GM11168 (cell line): ENCODE measurements at regions not wholly inside any gene's neighbourhood (a gene's known extent, or its start where the extent isn't known, plus 50 kb on each side); places are given as distances from the start of the nearest gene placed in this dataset.
"Not testable (repeated sequence)": the region's sequence is repeated elsewhere in the genome, so short reads cannot be mapped to it uniquely, and the experiment has no call there.

ENCODE experiments used
- in situ Hi-C: fragments of 300-500 bp; cut with MboI; formaldehyde crosslinking; loops from one replicate; pipeline ENCODE4 v1.12.0; 2022; ENCODE audit warnings: low sequenced_read_pairs; ENCODE audit not compliant: unreplicated experiment

DNA sequence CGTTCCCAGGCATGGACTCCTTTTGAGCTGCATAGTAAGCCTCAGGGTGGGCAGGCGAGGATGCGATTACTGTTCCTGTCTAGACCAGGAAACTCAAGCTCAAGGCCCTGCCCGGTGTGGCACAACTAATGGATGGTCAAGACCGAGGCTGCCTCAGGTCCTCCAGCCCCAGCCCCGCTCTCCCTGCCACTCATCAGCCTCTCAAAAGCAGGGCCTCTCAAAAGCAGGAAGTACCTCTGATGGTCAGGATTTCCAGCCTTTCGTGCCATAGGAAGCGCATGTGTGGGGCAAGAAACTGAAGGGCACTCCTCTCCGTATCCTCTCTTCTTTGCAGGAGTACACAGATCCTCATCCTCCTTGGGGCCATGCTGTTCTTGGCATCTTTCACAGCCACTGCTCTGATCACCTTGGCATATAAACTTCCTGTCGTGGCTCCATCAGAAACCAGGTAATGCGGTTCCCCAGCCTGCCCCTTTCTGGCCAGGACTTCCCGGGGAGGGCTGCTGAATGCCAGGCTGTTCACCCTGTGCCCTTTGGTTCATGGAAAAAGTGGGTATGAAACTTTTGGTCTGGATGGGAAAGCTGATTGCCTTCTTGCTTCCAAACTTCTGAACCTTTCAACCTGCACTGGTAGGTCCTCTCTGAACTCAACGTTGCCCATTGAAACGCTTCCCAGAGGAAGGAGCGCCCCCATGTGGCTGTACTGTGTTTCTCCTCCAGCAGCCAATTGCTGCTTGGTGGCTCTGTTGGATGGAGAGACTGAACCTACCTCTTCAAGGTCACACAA lies 82.8 kb upstream of the SEC11C start:
- in situ Hi-C loops, result no loop called here

DNA sequence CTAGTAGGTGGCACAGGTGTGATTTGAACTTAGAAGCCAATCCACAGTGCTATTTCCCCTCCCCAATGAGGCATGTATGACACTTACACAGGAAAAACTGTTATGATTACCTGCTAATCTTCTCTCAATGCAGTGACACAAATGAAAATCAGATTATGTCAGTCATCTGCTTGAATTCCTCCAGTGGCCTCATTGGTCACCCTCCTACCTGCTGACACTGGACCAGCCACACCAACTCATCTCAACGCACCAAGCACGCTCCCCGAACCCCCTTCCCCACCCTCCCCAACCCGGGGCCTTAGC lies 82.2 kb upstream of the SEC11C start:
- in situ Hi-C loops, result no loop called here

DNA sequence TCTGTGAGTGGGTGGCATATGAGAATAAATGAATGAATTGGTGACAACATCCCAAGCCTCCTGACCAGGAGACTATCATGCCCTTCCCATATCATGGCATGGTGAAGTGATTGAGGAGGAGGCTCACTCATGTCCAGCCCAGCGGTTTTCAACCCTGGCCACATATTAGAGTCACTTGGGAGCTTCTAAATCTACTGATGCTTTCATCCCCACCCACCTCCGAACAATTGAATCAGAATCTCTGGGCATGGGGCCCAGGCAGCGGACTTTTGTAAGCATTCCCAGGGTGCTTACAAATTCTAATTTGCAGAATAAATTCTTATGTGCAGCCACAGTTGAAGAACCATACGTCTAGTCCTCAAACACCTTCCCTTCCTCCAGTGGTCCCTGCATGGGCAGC lies 81.7 kb upstream of the SEC11C start:
- in situ Hi-C loops, result no loop called here

DNA sequence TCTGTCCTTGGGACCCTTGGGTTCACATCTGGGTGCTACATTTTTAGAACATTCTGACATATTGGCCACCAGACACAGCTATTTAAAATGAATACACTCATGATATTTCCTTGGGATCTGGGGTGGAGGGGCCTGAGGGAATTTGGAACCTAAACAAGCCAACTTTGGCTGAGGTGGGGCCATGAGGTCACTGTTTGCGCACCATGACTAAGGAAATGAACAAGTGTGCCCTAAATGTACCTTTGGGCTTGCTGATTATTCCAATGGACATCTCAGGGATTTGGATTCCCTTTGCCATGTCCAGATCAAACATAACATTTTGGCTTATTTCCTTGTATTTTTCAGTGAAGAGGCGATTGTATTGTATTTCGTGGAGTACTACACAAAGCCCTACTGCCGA lies 80.5 kb upstream of the SEC11C start:
- in situ Hi-C loops, result no loop called here

DNA sequence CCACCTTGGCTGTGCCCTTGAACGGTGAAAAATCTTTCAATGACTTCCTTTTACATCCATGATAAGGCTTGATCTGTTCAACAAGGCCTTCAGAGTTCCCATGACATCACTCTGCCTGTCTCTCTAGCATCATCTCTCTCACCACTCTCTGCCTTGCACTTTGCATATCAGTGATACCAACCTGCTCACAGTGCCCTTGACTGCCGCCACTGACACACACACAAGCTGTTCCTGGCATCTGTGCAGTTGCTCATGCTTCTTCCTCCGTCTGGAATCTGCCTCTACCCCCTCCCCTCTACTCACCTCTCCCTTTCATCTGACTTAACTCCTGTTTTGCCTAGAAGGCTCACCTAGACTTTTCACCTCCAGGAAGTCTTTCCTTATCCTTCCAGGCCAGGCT lies 79.1 kb upstream of the SEC11C start:
- in situ Hi-C loops, result loop anchor here (10.0 kb wide), 1 partner anchor 526 kb away; no protein-coding TSS in a partner anchor

DNA sequence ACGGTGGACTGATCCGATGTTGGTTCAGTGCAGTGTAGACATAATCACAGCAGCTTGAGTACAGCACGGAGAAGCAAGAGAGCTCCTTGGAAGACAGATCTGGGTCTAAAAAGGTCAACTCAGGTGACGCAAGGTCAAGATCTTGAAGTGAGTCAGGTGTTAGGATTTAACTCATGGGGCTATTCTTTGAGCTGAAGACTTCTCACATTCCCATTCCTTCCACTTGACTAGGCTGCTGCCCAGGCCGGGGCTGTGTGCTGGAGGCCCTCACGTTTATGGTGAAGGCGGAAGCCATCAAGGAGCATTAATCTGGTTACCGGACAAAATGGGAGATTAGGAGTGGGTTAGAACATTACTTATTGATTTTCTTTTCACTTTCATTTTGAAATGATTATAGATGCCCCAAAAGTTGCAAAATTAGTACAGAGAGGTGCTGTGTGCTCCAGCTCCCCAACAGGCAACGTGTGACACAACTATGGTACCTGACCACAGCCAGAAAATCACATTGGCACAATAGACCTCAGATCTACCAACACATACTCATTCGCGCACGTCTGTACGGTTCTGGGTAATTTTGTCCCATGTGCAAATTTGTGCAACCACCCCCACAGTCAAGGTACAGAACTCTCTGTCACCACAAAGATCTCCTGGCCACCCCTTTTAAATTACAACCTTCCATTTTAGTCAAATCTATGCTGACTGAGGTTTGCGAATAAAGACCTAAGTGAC lies 77.6 kb upstream of the SEC11C start:
- in situ Hi-C loops, result loop anchor here (10.0 kb wide), 1 partner anchor 527 kb away; no protein-coding TSS in a partner anchor

DNA sequence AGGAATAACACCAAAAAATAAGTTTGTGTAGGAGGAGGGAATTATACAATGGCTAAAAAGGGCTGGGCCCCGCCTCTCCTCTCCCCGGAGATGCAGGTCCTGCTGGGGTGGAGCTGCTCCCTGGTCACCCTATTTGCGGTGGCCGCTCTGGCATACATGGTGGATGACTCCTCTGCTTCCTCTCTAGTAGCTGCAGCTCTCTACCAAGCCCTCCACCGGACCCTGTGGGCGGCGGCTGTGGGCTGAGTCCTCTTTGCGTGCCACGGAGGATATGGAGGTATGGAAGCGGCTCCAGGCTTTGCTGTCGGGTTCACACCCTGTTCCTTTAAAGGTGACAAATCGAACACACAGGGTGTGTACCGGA lies 77.1 kb upstream of the SEC11C start:
- in situ Hi-C loops, result loop anchor here (10.0 kb wide), 1 partner anchor 528 kb away; no protein-coding TSS in a partner anchor

DNA sequence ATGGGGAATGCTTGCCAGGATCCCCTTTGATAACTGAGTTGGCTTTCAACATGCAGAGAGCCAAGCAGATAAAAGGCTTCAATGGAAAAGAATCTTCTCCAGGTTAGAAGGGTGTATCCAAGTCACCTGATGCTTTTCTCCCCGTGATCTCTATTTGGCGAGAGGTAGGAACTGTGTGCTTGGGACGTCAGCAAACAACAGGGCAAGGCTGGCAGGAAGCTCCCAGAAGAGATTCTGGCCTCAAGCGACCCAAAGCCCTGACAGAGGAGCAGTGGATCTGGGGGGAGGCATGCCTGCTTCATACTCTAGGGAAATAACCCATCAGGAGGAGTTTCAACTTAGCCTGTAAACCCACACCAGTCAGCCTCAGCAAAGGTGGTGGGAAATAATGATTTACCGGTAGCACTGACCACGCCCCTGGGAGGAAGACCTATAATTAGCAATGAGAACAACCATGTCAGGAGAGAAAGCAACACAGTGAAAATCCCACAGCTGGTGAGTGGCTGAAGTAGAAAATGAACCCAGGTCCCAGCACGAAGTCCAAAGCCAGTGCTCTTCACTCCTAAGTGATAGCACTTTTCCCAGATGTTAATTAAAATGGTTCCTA lies 76.3 kb upstream of the SEC11C start:
- in situ Hi-C loops, result loop anchor here (10.0 kb wide), 1 partner anchor 529 kb away; no protein-coding TSS in a partner anchor

DNA sequence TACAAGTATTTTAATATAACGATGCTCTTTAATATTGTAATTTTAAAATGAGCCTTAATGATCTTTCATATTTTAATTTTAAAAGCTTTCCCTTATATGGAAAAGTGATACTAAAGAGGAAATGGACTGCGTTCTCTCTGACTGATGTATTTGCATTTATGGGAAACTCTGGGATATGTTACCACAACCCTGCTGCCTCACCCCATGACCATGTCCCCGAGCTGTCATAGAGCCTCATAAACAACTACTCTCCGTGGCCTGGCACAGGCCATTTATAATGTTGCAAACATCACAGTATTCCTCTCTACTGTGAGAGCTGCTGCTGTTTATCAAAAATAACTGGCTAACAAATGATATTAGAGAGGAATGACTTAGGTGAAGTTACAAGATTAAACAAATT lies 75.8 kb upstream of the SEC11C start:
- in situ Hi-C loops, result loop anchor here (10.0 kb wide), 1 partner anchor 529 kb away; no protein-coding TSS in a partner anchor

DNA sequence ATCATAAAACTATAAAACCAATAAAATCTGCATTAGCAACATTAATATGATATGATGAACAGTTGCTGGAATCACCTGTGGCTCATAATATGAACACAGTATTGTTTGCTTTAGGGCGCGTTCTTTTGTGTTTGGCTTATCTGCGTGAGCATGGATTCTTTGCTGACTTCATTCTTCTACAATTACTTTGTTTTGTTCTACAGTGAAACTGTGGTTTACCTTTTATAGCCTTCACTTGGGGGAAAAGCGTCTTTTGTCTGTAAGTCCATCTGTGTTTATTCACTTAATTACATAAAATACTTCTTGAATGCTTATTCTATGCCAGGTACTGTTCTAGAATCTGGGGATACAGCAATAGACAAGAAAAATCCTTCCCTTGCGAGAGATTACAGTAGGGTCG lies 74.0 kb upstream of the SEC11C start:
- in situ Hi-C loops, result loop anchor here (5.0 to 10.0 kb wide), 2 partner anchors 288 to 531 kb away; no protein-coding TSS in a partner anchor

DNA sequence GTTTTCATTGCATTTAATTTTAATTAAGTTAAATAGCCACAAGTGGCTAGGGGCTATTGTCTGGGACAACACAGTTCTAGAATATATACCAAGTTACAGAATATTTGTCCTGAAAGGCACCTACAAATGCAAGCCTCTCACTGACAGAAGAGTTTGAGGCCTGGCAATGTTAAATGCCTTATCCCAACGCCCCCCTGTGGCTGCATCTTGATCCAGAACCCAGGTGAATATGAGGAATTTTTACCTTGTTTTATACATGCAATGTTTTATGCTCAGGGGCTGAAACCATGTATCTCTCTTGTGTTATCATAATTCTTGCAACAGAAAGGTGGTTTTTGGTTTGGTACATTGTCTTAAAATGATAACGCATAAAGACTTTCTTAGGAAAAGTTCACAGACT lies 71.8 kb upstream of the SEC11C start:
- in situ Hi-C loops, result loop anchor here (5.0 to 10.0 kb wide), 2 partner anchors 291 to 533 kb away; no protein-coding TSS in a partner anchor

DNA sequence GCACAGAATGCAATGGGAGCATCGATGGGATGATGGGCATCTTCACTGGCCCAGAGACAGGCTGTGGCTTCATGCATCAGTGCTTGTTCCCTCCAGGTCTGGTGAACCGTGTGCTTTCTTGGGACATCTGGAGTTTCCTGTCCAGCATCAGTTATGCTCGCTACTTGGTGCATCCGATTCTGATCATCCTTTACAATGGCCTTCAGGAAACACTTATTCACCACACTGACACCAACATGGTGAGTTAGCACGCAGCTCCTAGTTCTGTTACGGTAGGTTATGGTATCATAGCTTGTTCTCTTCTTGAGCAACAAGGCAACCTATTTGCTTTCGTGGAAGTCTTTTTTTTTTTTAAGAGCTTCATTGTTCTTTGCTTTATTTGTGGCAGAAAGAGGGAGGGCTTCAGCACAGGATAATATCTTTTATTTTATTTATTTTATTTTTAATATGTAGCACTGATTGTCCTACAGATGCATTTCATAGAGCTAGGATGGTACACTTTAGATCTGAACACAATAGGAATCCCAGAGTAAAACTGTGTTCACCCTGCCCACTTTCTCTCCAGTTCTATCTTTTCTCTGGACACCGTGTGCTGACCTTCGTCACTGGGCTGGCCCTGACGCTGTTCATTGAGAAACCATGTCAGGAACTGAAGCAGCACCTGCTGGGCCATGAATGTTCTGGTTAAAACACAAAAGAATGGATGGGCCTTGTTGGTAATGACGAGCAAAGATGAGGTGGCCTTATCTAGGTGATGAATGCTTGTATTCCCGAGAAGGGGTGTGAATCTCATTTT lies 71.2 kb upstream of the SEC11C start:
- in situ Hi-C loops, result loop anchor here (5.0 to 10.0 kb wide), 2 partner anchors 291 to 534 kb away; no protein-coding TSS in a partner anchor

DNA sequence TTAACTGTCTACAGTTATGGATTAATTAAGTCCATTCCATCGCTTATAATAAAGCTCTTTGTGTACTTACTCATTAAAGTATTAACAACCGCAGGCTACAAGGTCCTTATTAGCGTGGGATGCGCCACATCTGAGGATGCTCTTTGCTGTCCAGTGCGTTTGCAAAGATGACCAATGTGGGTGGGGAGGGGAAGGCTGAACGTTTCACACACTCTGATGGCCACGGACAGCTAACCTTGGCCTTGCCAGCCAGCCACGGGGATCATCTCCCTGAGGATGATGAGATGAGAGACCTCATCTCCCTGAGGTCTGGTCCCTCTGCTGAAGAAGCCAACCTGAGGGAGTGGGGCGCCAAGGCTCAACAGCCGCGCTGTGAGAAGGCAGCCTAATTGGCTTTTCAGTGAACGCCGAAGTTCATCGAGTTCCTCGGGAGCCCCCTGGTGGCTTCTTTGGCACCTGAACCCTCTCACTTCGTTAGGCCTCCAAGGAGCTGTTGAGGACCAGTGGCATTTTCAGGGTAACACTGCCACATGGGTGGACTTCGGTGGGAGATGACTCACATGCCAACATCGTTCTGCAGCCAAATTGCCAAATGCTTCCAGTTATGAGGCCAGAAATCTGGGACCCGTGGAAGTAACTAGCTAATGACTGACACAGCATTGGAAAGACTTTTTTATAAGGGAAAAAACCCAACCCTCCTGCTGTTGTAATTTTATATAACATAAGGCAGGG lies 69.3 kb upstream of the SEC11C start:
- in situ Hi-C loops, result no loop called here

DNA sequence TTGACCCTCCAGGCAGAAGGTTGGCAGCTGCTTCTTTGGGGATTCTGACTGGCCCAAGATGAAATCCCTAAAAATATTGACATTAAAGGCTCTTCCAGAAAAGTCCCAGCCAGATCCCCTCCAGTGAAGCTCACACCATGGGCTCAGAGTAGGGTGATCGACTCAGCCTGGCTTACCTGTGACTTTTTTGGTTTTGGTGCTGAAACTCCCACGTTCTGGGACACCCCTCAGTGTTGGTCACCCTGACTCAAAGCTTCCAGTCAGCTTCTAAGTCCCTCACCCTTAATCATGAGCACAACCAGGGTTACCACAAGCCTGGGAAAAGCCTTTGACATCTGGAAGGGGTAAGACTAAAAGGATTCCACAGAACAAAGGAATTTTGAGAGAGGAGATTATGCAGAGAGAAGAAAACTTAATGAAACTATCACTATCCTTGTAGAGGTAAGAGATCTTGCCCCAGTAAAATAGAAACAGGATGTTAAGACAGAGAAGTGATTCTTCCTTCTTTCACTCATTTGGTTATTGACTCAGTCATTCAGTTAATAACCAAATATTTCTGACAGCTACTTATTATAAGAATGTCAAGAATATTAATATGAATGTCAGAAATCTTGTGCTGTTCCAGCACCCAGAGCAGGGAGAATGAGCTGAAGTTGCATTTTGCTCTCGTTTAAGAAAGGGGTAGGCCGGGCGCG lies 66.8 kb upstream of the SEC11C start:
- in situ Hi-C loops, result no loop called here

DNA sequence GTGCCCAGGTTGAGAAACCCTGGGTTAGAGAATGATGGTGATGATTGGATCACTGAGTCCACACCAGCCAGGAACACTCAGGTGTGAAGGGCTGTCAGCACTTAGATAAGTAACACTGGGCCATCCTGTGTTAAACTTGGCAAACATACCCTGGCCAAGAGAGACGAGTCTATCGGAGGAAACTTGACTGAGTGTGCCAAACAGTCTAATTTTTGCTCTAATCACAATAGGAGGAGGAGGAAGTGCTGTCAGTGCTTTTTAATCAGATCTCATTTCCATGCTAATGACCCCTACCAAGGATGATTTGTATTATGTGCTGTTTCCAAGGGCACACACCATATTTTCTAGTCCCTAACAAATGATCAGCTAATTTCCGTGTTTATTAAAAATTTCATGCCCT lies 63.8 kb upstream of the SEC11C start:
- in situ Hi-C loops, result no loop called here

DNA sequence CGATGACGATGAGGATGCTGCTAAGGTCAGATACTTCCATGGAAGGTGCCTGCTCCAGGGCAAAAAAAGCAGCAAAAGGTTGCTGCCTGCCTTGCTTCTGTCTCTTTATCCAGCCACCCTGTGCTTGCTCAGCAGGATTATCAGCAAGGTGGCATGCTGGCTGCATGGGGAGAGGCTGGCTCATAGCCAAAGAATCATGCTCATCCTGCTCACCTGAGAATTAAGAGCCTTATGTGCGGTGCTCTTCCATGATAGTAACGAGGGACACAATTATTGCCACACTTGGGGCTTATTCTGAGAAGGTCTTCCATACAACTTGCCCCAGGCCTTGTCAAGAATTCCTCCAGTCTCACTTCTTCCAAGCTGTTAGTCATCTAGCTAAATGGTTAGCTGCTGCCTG lies 60.4 kb upstream of the SEC11C start:
- in situ Hi-C loops, result no loop called here

DNA sequence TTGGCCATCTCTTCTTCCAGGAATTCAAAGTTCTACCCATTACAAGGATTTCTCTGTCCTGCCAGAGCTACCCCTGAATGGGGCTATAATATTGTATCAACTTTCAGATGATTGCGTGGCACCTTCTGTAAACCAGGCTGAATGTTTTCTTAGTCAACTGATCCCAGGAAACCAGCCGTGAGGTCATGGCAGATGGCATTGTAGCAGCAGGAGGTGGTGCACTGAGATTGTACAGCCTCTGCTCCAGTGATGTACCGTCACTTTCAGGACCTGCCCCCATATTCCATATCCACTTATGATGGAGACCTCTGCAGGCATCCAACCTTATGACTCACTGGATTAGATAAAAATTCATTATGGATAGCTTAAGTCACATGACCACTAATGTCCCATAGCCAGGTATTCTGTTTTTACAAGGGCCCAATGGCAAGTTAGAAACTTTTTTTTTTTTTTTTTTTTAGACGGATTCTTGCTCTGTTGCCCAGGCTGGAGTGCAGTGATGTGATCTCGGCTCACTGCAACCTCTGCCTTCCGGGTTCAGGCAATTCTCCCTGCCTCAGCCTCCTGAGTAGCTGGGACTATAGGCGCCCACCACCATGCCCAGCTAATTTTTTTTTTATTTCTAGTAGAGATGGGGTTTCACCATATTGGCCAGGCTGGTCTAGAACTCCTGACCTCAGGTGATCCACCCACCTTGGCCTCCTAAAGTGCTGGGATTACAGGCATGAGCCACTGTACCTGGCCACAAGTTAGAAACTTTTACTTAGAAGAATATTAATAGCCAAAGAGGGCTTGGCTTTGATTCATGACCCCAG lies 59.8 kb upstream of the SEC11C start:
- in situ Hi-C loops, result not testable (repeated sequence)

DNA sequence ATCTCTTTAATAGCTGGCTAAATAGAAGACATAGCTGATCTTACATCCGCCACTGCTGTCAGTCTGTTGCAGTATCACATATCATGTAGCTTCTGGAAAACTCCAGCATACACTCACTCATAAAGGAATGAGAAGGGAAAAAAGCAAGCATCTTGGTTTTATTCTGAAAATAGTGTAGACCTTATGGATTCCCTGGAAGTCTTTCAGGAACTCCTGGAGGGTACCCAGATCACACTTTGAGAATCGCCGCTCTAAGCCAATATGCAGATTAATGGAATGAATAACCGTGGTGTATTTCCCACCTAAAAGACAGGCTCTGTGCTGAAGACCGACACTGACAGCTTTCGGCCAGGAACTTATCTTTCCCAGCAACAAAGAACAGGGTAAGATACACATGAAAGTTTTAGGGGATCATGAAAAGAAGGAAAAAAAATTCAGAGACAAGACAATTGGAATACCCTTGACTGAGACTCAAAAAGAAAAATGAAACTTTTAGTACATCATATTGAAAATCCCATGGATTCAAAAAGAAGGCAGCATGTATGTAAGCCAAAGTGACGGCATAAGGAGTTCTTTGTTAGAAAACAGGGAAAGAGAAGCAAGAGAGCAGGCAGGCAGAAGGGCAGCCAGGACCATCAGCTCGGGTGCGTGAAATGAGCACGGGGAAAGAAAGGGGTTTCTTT lies 56.4 kb upstream of the SEC11C start:
- in situ Hi-C loops, result no loop called here
